Tongue (tissue), 1 donor: ENCODE measurements at regions not wholly inside any gene's neighbourhood (a gene's known extent, or its start where the extent isn't known, plus 50 kb on each side); places are given as distances from the start of the nearest gene placed in this dataset.

Source experiments
- DNase-seq: peaks from one replicate; pipeline ENCODE4 v3.0.0-alpha.2; 2015

GRCh38 chr12:53838978-53839377 lies 87.2 kb upstream of the CISTR start:
- DNase-seq = no peak

GRCh38 chr12:53840316-53840715 lies 88.5 kb upstream of the CISTR start:
- no peak for DNase-seq

- DNase-seq = no peak
Observed at GRCh38 chr12:53842686-53843085, 90.9 kb upstream of the CISTR start.

GRCh38 chr12:53843545-53843944 lies 91.8 kb upstream of the CISTR start:
- DNase-seq = no peak

- DNase-seq = no peak
Observed at GRCh38 chr12:53844994-53845844, 93.4 kb upstream of the HOXC13 start.

- DNase-seq = no peak
Observed at GRCh38 chr12:53845932-53846331, 92.7 kb upstream of the HOXC13 start.

GRCh38 chr12:53849113-53849512 lies 89.5 kb upstream of the HOXC13 start:
- no peak for DNase-seq

GRCh38 chr12:53849656-53850055 lies 89.0 kb upstream of the HOXC13 start:
- DNase-seq = no peak

GRCh38 chr12:53852061-53852460 lies 86.6 kb upstream of the HOXC13 start:
- no peak for DNase-seq

GRCh38 chr12:53852992-53853391 lies 85.6 kb upstream of the HOXC13 start:
- DNase-seq = no peak

GRCh38 chr12:53854701-53855316 lies 83.8 kb upstream of the HOXC13 start:
- DNase-seq = no peak

- no peak for DNase-seq
Observed at GRCh38 chr12:53856132-53856531, 82.5 kb upstream of the HOXC13 start.

GRCh38 chr12:53857666-53858065 lies 81.0 kb upstream of the HOXC13 start:
- DNase-seq = no peak

GRCh38 chr12:53860426-53861345 lies 77.9 kb upstream of the HOXC13 start:
- no peak for DNase-seq

GRCh38 chr12:53862206-53862605 lies 76.4 kb upstream of the HOXC13 start:
- no peak for DNase-seq

- no peak for DNase-seq
Observed at GRCh38 chr12:53862831-53863230, 75.8 kb upstream of the HOXC13 start.

GRCh38 chr12:53866727-53867126 lies 71.9 kb upstream of the HOXC13 start:
- DNase-seq = no peak

- DNase-seq = no peak
Observed at GRCh38 chr12:53867216-53868012, 71.2 kb upstream of the HOXC13 start.

GRCh38 chr12:53868511-53868986 lies 70.1 kb upstream of the HOXC13 start:
- DNase-seq = peak; percentile 5

- DNase-seq = peak; percentile 27
Observed at GRCh38 chr12:53869500-53869899, 69.1 kb upstream of the HOXC13 start.

- no peak for DNase-seq
Observed at GRCh38 chr12:53870117-53870516, 68.5 kb upstream of the HOXC13 start.

GRCh38 chr12:53871367-53871766 lies 67.3 kb upstream of the HOXC13 start:
- no peak for DNase-seq
